H9 (cell line): ENCODE measurements at regions not wholly inside any gene's neighbourhood (a gene's known extent, or its start where the extent isn't known, plus 50 kb on each side); places are given as distances from the start of the nearest gene placed in this dataset.

Experiments used
- DNase-seq: peaks from one replicate; pipeline ENCODE4 v3.0.0-alpha.2; 2017
- H2AFZ ChIP-seq: one replicate; pipeline ENCODE4 v1.6.1; 2013; ENCODE audit warnings: mild to moderate bottlenecking, low read length, control low read depth, moderate library complexity
- H2AK5ac ChIP-seq: 2 replicates; pipeline ENCODE4 v1.6.1; 2013; ENCODE audit warnings: low read length, control low read depth, mixed read lengths; ENCODE audit not compliant: insufficient read length
- H2BK120ac ChIP-seq: one replicate; pipeline ENCODE4 v1.6.1; 2013; ENCODE audit warnings: low read depth, mild to moderate bottlenecking, low read length, control low read depth, inconsistent platforms; ENCODE audit not compliant: poor library complexity, severe bottlenecking
- H2BK12ac ChIP-seq: 2 replicates; pipeline ENCODE4 v1.6.1; 2013; ENCODE audit warnings: low read length, control low read depth, mixed read lengths, low read depth; ENCODE audit not compliant: insufficient read length
- H2BK15ac ChIP-seq: 2 replicates; pipeline ENCODE4 v1.6.1; 2013; ENCODE audit warnings: low read depth, low read length, control low read depth
- H2BK20ac ChIP-seq: one replicate; pipeline ENCODE4 v1.6.1; 2013; ENCODE audit warnings: low read depth, mild to moderate bottlenecking, low read length, control low read depth, inconsistent platforms; ENCODE audit not compliant: poor library complexity, severe bottlenecking
- H2BK5ac ChIP-seq: 2 replicates; pipeline ENCODE4 v1.6.1; 2013; ENCODE audit warnings: low read length, control low read depth, mixed read lengths; ENCODE audit not compliant: insufficient read length
- H3K14ac ChIP-seq: 2 replicates; pipeline ENCODE4 v1.6.1; 2013; ENCODE audit warnings: low read length, control low read depth; ENCODE audit not compliant: insufficient read depth
- H3K18ac ChIP-seq: 2 replicates; pipeline ENCODE4 v1.6.1; 2013; ENCODE audit warnings: low read depth, mild to moderate bottlenecking, mixed read lengths, low read length, control low read depth; ENCODE audit not compliant: insufficient read length
- H3K23ac ChIP-seq: 2 replicates; pipeline ENCODE4 v1.6.1; 2013; ENCODE audit warnings: low read length, control low read depth, mixed read lengths, low read depth; ENCODE audit not compliant: insufficient read length
- H3K23me2 ChIP-seq: 2 replicates; pipeline ENCODE4 v1.6.1; 2013; ENCODE audit warnings: low read depth, mild to moderate bottlenecking, mixed read lengths, low read length, control low read depth; ENCODE audit not compliant: insufficient read length, poor library complexity, severe bottlenecking
- H3K27ac ChIP-seq: 2 replicates; pipeline ENCODE4 v1.5.1; 2013; ENCODE audit warnings: low read length, control low read depth, mixed read lengths, low read depth; ENCODE audit not compliant: insufficient read length
- H3K27me3 ChIP-seq: 2 replicates; pipeline ENCODE4 v1.6.1; 2013; ENCODE audit warnings: low read length, control low read depth, inconsistent platforms; ENCODE audit not compliant: insufficient read depth
- H3K4ac ChIP-seq: 2 replicates; pipeline ENCODE4 v1.6.1; 2013; ENCODE audit warnings: low read depth, mild to moderate bottlenecking, control low read depth, inconsistent platforms, low read length, moderate library complexity
- H3K4me1 ChIP-seq: 2 replicates; pipeline ENCODE4 v1.6.1; 2013; ENCODE audit warnings: low read length, control low read depth, inconsistent platforms; ENCODE audit not compliant: insufficient read depth
- H3K4me2 ChIP-seq: 2 replicates; pipeline ENCODE4 v1.6.1; 2013; ENCODE audit warnings: low read length, control low read depth, mixed read lengths; ENCODE audit not compliant: insufficient read length, insufficient read depth
- H3K56ac ChIP-seq: 2 replicates; pipeline ENCODE4 v1.6.1; 2013; ENCODE audit warnings: low read depth, mild to moderate bottlenecking, mixed read lengths, low read length, control low read depth; ENCODE audit not compliant: insufficient read length
- H3K79me1 ChIP-seq: 2 replicates; pipeline ENCODE4 v1.6.1; 2013; ENCODE audit warnings: low read depth, mild to moderate bottlenecking, moderate library complexity, low read length, control low read depth, inconsistent platforms; ENCODE audit not compliant: insufficient read depth, poor library complexity, severe bottlenecking
- H3K79me2 ChIP-seq: 2 replicates; pipeline ENCODE4 v1.6.1; 2013; ENCODE audit warnings: low read length, control low read depth, inconsistent platforms; ENCODE audit not compliant: insufficient read depth
- H3K9ac ChIP-seq: 2 replicates; pipeline ENCODE4 v1.6.1; 2013; ENCODE audit warnings: low read length, control low read depth, mixed read lengths; ENCODE audit not compliant: insufficient read length; ENCODE audit errors: extremely low read depth
- H3K9me3 ChIP-seq: one replicate; pipeline ENCODE4 v1.6.1; 2013; ENCODE audit warnings: low read depth, low read length, inconsistent platforms; ENCODE audit not compliant: control insufficient read depth
- H3T11ph ChIP-seq: one replicate; pipeline ENCODE4 v1.6.1; 2013; ENCODE audit warnings: mild to moderate bottlenecking, low read length, control low read depth, inconsistent platforms
- H4K20me1 ChIP-seq: one replicate; pipeline ENCODE4 v1.6.1; 2013; ENCODE audit not compliant: control insufficient read depth, insufficient read length, insufficient read depth
- H4K5ac ChIP-seq: 2 replicates; pipeline ENCODE4 v1.6.1; 2013; ENCODE audit warnings: low read depth, mild to moderate bottlenecking, mixed read lengths, low read length, control low read depth; ENCODE audit not compliant: insufficient read length
- H4K8ac ChIP-seq: replicated peaks from 2 replicates; pipeline ENCODE4 v1.6.1; 2013; ENCODE audit warnings: low read length, control low read depth, mixed read lengths, low read depth; ENCODE audit not compliant: insufficient read length
- H4K91ac ChIP-seq: 2 replicates; pipeline ENCODE4 v1.6.1; 2013; ENCODE audit warnings: low read depth, mild to moderate bottlenecking, moderate library complexity, mixed read lengths, low read length, control low read depth; ENCODE audit not compliant: insufficient read length
- H3K27ac Mint-ChIP-seq, 3 experiments: 2 replicates in 2 of 3; 3 replicates in 1 of 3; pipeline ENCODE4 v1.8.0; 2020 to 2021; ENCODE audit warnings: mixed read lengths in 3 of 3, mild to moderate bottlenecking in 1 of 3, moderate library complexity in 1 of 3
- H3K27me3 Mint-ChIP-seq: 2 replicates; pipeline ENCODE4 v1.8.0; 2021; ENCODE audit warnings: low read depth, mild to moderate bottlenecking, moderate library complexity, mixed read lengths
- H3K36me3 Mint-ChIP-seq, 3 experiments: 2 replicates in 2 of 3; 3 replicates in 1 of 3; pipeline ENCODE4 v1.8.0; 2020 to 2021; ENCODE audit warnings: low read depth in 3 of 3, mixed read lengths in 3 of 3; ENCODE audit not compliant: insufficient read depth in 1 of 3
- H3K4me1 Mint-ChIP-seq, 2 experiments: 2 replicates each; pipeline ENCODE4 v1.8.0; 2020; ENCODE audit warnings: mixed read lengths in 2 of 2
- H3K4me3 Mint-ChIP-seq, 2 experiments: 2 replicates in 1 of 2; 3 replicates in 1 of 2; pipeline ENCODE4 v1.8.0; 2020 to 2021; ENCODE audit warnings: mild to moderate bottlenecking in 2 of 2, mixed read lengths in 2 of 2, moderate library complexity in 1 of 2
- H3K9me3 Mint-ChIP-seq, 2 experiments: 2 replicates in 1 of 2; 3 replicates in 1 of 2; pipeline ENCODE4 v1.8.0; 2020; ENCODE audit warnings: mild to moderate bottlenecking in 2 of 2, mixed read lengths in 2 of 2, moderate library complexity in 1 of 2
- CTCF ChIP-seq: fragments of 200-600 bp; sonication (generic); conservative IDR thresholded peaks from 3 replicates; pipeline ENCODE4 v1.8.0; 2021; ENCODE audit warnings: antibody characterized with exemption, mild to moderate bottlenecking
- WGBS: extraction: QIAGEN DNeasy Blood & Tissue Kit; methylation state at CpG from one replicate; pipeline ENCODE4 v1.1.7; 2013; ENCODE audit warnings: missing lambda C conversion rate, low lambda C conversion rate, mixed read lengths; ENCODE audit not compliant: insufficient read length; ENCODE audit errors: extremely low coverage; 5-methylcytosine and 5-hydroxymethylcytosine counted together

GRCh38 chr12:92359581-92360209 lies 214.0 kb upstream of the BTG1 start:
- H2AK5ac ChIP-seq: no peak overlapping the region
- H2BK120ac ChIP-seq: no peak overlapping the region
- Mint-ChIP-seq H3K4me1 (peaks cover 9 to 14% of the 10 kb centered on the region in 2 experiments), H3K36me3 (no peaks in the 10 kb centered on the region), H3K27ac (no peak overlapping the region), H3K27me3 (no peaks in the 10 kb centered on the region), H3K9me3 (no peaks in the 10 kb centered on the region), H3K4me3 (no peak overlapping the region)
- no peak overlapping the region for H4K5ac ChIP-seq
- H3K18ac ChIP-seq: no peak overlapping the region
- H3T11ph ChIP-seq: no peak overlapping the region
- H3K23me2 ChIP-seq: no peaks in the 10 kb centered on the region
- no peak overlapping the region for H2BK5ac ChIP-seq
- no peak for DNase-seq
- H3K79me1 ChIP-seq: no peaks in the 10 kb centered on the region
- H4K91ac ChIP-seq: no peak overlapping the region
- WGBS: no CpG with 5 or more reads among the region's 2 CpGs
- H3K4ac ChIP-seq: no peak overlapping the region
- H4K20me1 ChIP-seq: no peaks in the 10 kb centered on the region
- no peak overlapping the region for H2BK20ac ChIP-seq
- H4K8ac ChIP-seq: no peak overlapping the region
- H3K4me1 ChIP-seq: peaks cover 5% of the 10 kb centered on the region; the same call in 1 of the 2 replicates
- H3K79me2 ChIP-seq: no peaks in the 10 kb centered on the region
- H3K4me2 ChIP-seq: no peak overlapping the region
- no peak overlapping the region for H3K27ac ChIP-seq
- H3K56ac ChIP-seq: no peak overlapping the region
- no peak for TF ChIP-seq CTCF
- H2AFZ ChIP-seq: no peak overlapping the region
- no peak overlapping the region for H3K23ac ChIP-seq
- H2BK15ac ChIP-seq: no peak overlapping the region
- no peak overlapping the region for H2BK12ac ChIP-seq
- no peak overlapping the region for H3K14ac ChIP-seq
- no peaks in the 10 kb centered on the region for H3K9me3 ChIP-seq
- H3K27me3 ChIP-seq: no peaks in the 10 kb centered on the region
- no peak overlapping the region for H3K9ac ChIP-seq
